ENCODE measurements at regions not wholly inside any gene's neighbourhood (a gene's known extent, or its start where the extent isn't known, plus 50 kb on each side); places are given as distances from the start of the nearest gene placed in this dataset.

DNA sequence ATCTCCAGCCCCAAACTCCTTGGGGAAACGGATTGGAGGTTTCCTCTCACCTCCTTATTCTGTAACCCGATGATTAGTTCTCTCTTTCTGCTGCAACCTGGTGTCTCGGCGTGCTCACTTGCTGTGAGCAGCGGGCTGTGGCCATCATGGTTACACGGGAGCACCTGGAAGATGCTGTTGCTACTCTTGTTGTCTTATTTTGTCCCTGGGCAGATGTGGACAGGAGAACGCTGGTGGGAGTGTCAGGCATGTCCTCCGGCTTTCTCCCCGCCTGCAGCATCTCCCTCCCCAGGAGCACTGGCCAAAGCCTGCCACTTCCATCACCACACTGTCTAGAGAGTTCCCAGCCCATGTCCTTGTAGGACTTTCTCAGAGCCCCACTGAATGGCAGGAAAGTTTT lies 211.8 kb upstream of the ZNF536 start:
- TF ChIP-seq USF2 (IDR thresholded peaks at IDR 0.05; ENCODE audit: low read depth, low read length) (no peak), POLR2A (IDR thresholded peaks at IDR 0.05; ENCODE audit: low read depth, low read length) (no peak), CTCF (conservative IDR thresholded peaks at IDR 0.05; ENCODE audit: low read depth, low read length) (no peak), MAZ (IDR thresholded peaks at IDR 0.05; ENCODE audit: borderline replicate concordance, low read depth, low read length) (no peak), CEBPB (IDR thresholded peaks at IDR 0.05; ENCODE audit: low read depth, low read length) (no peak), RCOR1 (IDR thresholded peaks at IDR 0.05; ENCODE audit: insufficient replicate concordance, low read length) (no peak), BHLHE40 (IDR thresholded peaks at IDR 0.05; ENCODE audit: low read depth, low read length) (no peak), MXI1 (IDR thresholded peaks at IDR 0.05; ENCODE audit: borderline replicate concordance, low read depth, low read length) (no peak), FOS (IDR thresholded peaks at IDR 0.05; ENCODE audit: low read depth, low read length) (no peak), NFE2L2 (IDR thresholded peaks at IDR 0.05; ENCODE audit: low read depth, low read length) (no peak), RAD21 (IDR thresholded peaks at IDR 0.05; ENCODE audit: low read length) (no peak), ELK1 (IDR thresholded peaks at IDR 0.05; ENCODE audit: borderline replicate concordance, low read depth, low read length) (no peak)

Measured in IMR-90 (cell line).